ENCODE measurements at regions not wholly inside any gene's neighbourhood (a gene's known extent, or its start where the extent isn't known, plus 50 kb on each side); places are given as distances from the start of the nearest gene placed in this dataset.

- POLR2A ChIA-PET = no interaction called here
- CTCF ChIA-PET = no interaction called here
- no peak for TF ChIP-seq L3MBTL2 (conservative IDR thresholded peaks at IDR 0.05)
- TF ChIP-seq BHLHE40 (IDR thresholded peaks at IDR 0.05; ENCODE audit: borderline replicate concordance) = no peak
- TF ChIP-seq CTBP1 (IDR thresholded peaks at IDR 0.05; ENCODE audit: borderline replicate concordance) = no peak
- TF ChIP-seq NFRKB (IDR thresholded peaks at IDR 0.05) = no peak
- TF ChIP-seq, protein P1, sequence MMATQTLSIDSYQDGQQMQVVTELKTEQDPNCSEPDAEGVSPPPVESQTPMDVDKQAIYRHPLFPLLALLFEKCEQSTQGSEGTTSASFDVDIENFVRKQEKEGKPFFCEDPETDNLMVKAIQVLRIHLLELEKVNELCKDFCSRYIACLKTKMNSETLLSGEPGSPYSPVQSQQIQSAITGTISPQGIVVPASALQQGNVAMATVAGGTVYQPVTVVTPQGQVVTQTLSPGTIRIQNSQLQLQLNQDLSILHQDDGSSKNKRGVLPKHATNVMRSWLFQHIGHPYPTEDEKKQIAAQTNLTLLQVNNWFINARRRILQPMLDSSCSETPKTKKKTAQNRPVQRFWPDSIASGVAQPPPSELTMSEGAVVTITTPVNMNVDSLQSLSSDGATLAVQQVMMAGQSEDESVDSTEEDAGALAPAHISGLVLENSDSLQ (IDR thresholded peaks at IDR 0.05) = no peak
- TF ChIP-seq FOXA1 (IDR thresholded peaks at IDR 0.05) = no peak
- TF ChIP-seq SUZ12 (IDR thresholded peaks at IDR 0.05) = no peak
- no peak for DNase-seq (ENCODE audit: extremely low spot score)
Observed at GRCh38 chr1:94619731-94620130, 78.2 kb upstream of the F3 start.

- CTCF ChIA-PET = no interaction called here
- no peak for TF ChIP-seq CTBP1 (IDR thresholded peaks at IDR 0.05; ENCODE audit: borderline replicate concordance)
- TF ChIP-seq BHLHE40 (IDR thresholded peaks at IDR 0.05; ENCODE audit: borderline replicate concordance) = no peak
- TF ChIP-seq HDGF (IDR thresholded peaks at IDR 0.05; ENCODE audit: borderline replicate concordance) = no peak
- POLR2A ChIA-PET = no interaction called here
- DNase-seq (ENCODE audit: extremely low spot score) = no peak
Observed at GRCh38 chr1:94617957-94618739, 76.6 kb upstream of the F3 start.

GRCh38 chr1:94617134-94617805 lies 75.7 kb upstream of the F3 start:
- TF ChIP-seq ARNT (IDR thresholded peaks at IDR 0.05) = no peak
- TF ChIP-seq ZNF384 (IDR thresholded peaks at IDR 0.05) = no peak
- no peak for TF ChIP-seq TARDBP (IDR thresholded peaks at IDR 0.05)
- TF ChIP-seq FOXK2 (IDR thresholded peaks at IDR 0.05) = no peak
- TF ChIP-seq BHLHE40 (IDR thresholded peaks at IDR 0.05; ENCODE audit: borderline replicate concordance) = no peak
- no peak for TF ChIP-seq HDGF (IDR thresholded peaks at IDR 0.05; ENCODE audit: borderline replicate concordance)
- TF ChIP-seq ELF4 (IDR thresholded peaks at IDR 0.05) = no peak
- no peak for TF ChIP-seq L3MBTL2 (conservative IDR thresholded peaks at IDR 0.05)
- TF ChIP-seq, protein P1 (IDR thresholded peaks at IDR 0.05) = no peak
- TF ChIP-seq SUZ12 (IDR thresholded peaks at IDR 0.05) = no peak
- no peak for TF ChIP-seq FOXA1 (IDR thresholded peaks at IDR 0.05)
- no peak for TF ChIP-seq FOXM1 (IDR thresholded peaks at IDR 0.05; ENCODE audit: borderline replicate concordance)
- TF ChIP-seq NFRKB (IDR thresholded peaks at IDR 0.05) = no peak
- TF ChIP-seq LEF1 (IDR thresholded peaks at IDR 0.05; ENCODE audit: borderline replicate concordance) = no peak
- no peak for TF ChIP-seq SP1 (IDR thresholded peaks at IDR 0.05)
- TF ChIP-seq CTBP1 (IDR thresholded peaks at IDR 0.05; ENCODE audit: borderline replicate concordance) = no peak
- ChIA-PET POLR2A (no interaction called here), CTCF (no interaction called here)
- DNase-seq (ENCODE audit: extremely low spot score) = no peak

DNA sequence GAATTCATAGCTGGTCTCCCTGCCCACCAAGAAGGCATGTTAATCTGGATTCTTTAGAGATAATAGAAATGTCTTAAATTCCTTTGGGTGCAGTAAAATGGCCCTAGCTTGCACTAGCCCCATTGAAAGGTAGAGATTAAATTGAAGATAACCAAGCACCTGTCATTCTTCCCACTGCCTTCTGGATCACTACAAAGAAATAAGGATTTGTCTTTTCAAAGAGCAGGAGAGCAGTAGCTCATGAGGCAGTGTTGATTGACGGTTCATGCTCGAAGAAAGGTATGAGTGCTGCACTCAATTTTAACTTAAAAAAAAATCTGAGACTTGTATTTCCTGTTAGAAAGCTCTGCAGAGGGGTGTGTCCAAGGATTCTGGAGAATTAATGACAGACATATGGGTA lies 74.9 kb upstream of the F3 start:
- POLR2A ChIA-PET = no interaction called here
- no peak for DNase-seq (ENCODE audit: extremely low spot score)
- no peak for TF ChIP-seq ZNF384 (IDR thresholded peaks at IDR 0.05)
- no peak for TF ChIP-seq ARNT (IDR thresholded peaks at IDR 0.05)
- TF ChIP-seq HDGF (IDR thresholded peaks at IDR 0.05; ENCODE audit: borderline replicate concordance) = no peak
- no peak for TF ChIP-seq FOXM1 (IDR thresholded peaks at IDR 0.05; ENCODE audit: borderline replicate concordance)
- TF ChIP-seq LEF1 (IDR thresholded peaks at IDR 0.05; ENCODE audit: borderline replicate concordance) = no peak
- no peak for TF ChIP-seq FOXK2 (IDR thresholded peaks at IDR 0.05)
- TF ChIP-seq SUZ12 (IDR thresholded peaks at IDR 0.05) = no peak
- no peak for TF ChIP-seq FOXA1 (IDR thresholded peaks at IDR 0.05)
- TF ChIP-seq TARDBP (IDR thresholded peaks at IDR 0.05) = no peak
- no peak for TF ChIP-seq SP1 (IDR thresholded peaks at IDR 0.05)
- no peak for TF ChIP-seq BHLHE40 (IDR thresholded peaks at IDR 0.05; ENCODE audit: borderline replicate concordance)
- TF ChIP-seq L3MBTL2 (conservative IDR thresholded peaks at IDR 0.05) = no peak
- TF ChIP-seq, protein P1 (IDR thresholded peaks at IDR 0.05) = no peak
- TF ChIP-seq CTBP1 (IDR thresholded peaks at IDR 0.05; ENCODE audit: borderline replicate concordance) = no peak
- no peak for TF ChIP-seq ELF4 (IDR thresholded peaks at IDR 0.05)
- CTCF ChIA-PET = interaction anchor here (0.9 kb wide), 1 partner anchor 12 kb away, joined by 3 read pairs; no protein-coding TSS in a partner anchor

- CTCF ChIA-PET = no interaction called here
- DNase-seq (ENCODE audit: extremely low spot score) = no peak
- TF ChIP-seq TARDBP (IDR thresholded peaks at IDR 0.05) (no peak), L3MBTL2 (conservative IDR thresholded peaks at IDR 0.05) (no peak), SP1 (IDR thresholded peaks at IDR 0.05) (no peak), FOXK2 (IDR thresholded peaks at IDR 0.05) (no peak), ZNF384 (IDR thresholded peaks at IDR 0.05) (no peak), HDGF (IDR thresholded peaks at IDR 0.05; ENCODE audit: borderline replicate concordance) (no peak), ARNT (IDR thresholded peaks at IDR 0.05) (no peak), BHLHE40 (IDR thresholded peaks at IDR 0.05; ENCODE audit: borderline replicate concordance) (no peak), SUZ12 (IDR thresholded peaks at IDR 0.05) (no peak), FOXM1 (IDR thresholded peaks at IDR 0.05; ENCODE audit: borderline replicate concordance) (no peak), CTBP1 (IDR thresholded peaks at IDR 0.05; ENCODE audit: borderline replicate concordance) (no peak), NFRKB (IDR thresholded peaks at IDR 0.05) (no peak)
- TF ChIP-seq, protein P1 (IDR thresholded peaks at IDR 0.05) = no peak
- POLR2A ChIA-PET = no interaction called here
Observed at GRCh38 chr1:94614996-94615395, 73.4 kb upstream of the F3 start.
